ENCODE measurements at regions not wholly inside any gene's neighbourhood (a gene's known extent, or its start where the extent isn't known, plus 50 kb on each side); places are given as distances from the start of the nearest gene placed in this dataset.

DNA sequence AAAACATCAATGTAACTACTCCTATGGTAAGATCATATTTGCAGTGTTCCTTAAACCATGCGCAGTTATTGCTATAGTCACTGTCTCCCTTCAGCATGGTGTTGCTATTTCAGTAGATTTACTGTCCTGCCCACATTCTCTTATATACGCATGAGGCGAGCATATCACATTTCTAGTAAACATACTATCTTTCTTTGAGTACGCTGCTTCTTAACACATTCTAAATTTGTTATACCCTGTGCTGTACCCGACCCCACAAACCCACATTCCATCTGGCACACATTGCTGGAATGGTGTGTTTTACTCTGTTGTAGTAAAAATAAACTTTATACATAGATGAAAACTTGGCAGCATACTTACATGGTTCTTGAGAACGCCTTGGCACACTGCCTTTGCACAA lies 163.3 kb downstream of the QPCT start:
- no peak for DNase-seq (ENCODE audit: low read depth in 1 of 2, low spot score in 2 of 2)
- H4K91ac ChIP-seq (replicated peaks; ENCODE audit: insufficient read length, low read length), result no peak overlapping the region
- H3K79me2 ChIP-seq (ENCODE audit: control insufficient read depth in 1 of 2, insufficient read depth in 2 of 2, low read length in 2 of 2), result no peaks in the 10 kb centered on the region
- H3K36me3 ChIP-seq (ENCODE audit: control insufficient read depth in 2 of 4, insufficient read depth in 4 of 4, low read length in 3 of 4), result no peaks in the 10 kb centered on the region
- H3K56ac ChIP-seq (replicated peaks; ENCODE audit: insufficient read length, low read depth, low read length), result no peak overlapping the region
- H3K4ac ChIP-seq (replicated peaks; ENCODE audit: insufficient read length, low read depth, low read length), result no peak overlapping the region
- H2BK5ac ChIP-seq (ENCODE audit: low read depth, low read length), result no peak overlapping the region
- H3K27me3 ChIP-seq (replicated peaks in 1 of 4; ENCODE audit: control insufficient read depth in 3 of 4, extremely low read depth in 1 of 4, insufficient read depth in 3 of 4, low read length in 3 of 4), result no peaks in the 10 kb centered on the region; a peak in 1 of 7 replicates
- H3K79me1 ChIP-seq (ENCODE audit: low read depth, low read length), result no peaks in the 10 kb centered on the region
- ChIA-PET POLR2A (ENCODE audit: partially characterized antibody) (no interaction called here), CTCF (ENCODE audit: partially characterized antibody) (interaction anchor here (1.0 kb wide), 1 partner anchor 93 kb away, joined by 3 read pairs; no protein-coding TSS in a partner anchor)
- TF ChIP-seq KDM4A (IDR thresholded peaks at IDR 0.05; ENCODE audit: low read depth, low read length, severe bottlenecking) (no peak), GABPA (IDR thresholded peaks at IDR 0.05; ENCODE audit: borderline replicate concordance, insufficient read depth, low read length) (no peak), CTBP2 (IDR thresholded peaks at IDR 0.05; ENCODE audit: borderline replicate concordance, insufficient read depth, insufficient read length, low read length) (no peak), TAF1 (IDR thresholded peaks at IDR 0.05; ENCODE audit: low read depth, low read length) (no peak), RBBP5 (IDR thresholded peaks at IDR 0.05; ENCODE audit: borderline replicate concordance, low read depth, low read length) (no peak), BRCA1 (IDR thresholded peaks at IDR 0.05; ENCODE audit: low read depth, low read length) (no peak), EGR1 (IDR thresholded peaks at IDR 0.05; ENCODE audit: borderline replicate concordance, low read depth, low read length) (no peak), FOSL1 (IDR thresholded peaks at IDR 0.05; ENCODE audit: insufficient read depth, low read depth, low read length) (no peak), CHD1 (IDR thresholded peaks at IDR 0.05; ENCODE audit: low read depth, low read length) (no peak)
- TF ChIP-seq, protein P1, sequence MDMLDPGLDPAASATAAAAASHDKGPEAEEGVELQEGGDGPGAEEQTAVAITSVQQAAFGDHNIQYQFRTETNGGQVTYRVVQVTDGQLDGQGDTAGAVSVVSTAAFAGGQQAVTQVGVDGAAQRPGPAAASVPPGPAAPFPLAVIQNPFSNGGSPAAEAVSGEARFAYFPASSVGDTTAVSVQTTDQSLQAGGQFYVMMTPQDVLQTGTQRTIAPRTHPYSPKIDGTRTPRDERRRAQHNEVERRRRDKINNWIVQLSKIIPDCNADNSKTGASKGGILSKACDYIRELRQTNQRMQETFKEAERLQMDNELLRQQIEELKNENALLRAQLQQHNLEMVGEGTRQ (IDR thresholded peaks at IDR 0.05; ENCODE audit: low read length), result no peak
- TF ChIP-seq, protein P2, sequence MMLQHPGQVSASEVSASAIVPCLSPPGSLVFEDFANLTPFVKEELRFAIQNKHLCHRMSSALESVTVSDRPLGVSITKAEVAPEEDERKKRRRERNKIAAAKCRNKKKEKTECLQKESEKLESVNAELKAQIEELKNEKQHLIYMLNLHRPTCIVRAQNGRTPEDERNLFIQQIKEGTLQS (IDR thresholded peaks at IDR 0.05; ENCODE audit: insufficient read depth, low read depth, low read length), result no peak
- TF ChIP-seq, protein P3, sequence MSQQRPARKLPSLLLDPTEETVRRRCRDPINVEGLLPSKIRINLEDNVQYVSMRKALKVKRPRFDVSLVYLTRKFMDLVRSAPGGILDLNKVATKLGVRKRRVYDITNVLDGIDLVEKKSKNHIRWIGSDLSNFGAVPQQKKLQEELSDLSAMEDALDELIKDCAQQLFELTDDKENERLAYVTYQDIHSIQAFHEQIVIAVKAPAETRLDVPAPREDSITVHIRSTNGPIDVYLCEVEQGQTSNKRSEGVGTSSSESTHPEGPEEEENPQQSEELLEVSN (IDR thresholded peaks at IDR 0.05), result no peak
- H2BK15ac ChIP-seq (ENCODE audit: low read length), result no peak overlapping the region
- H2AK5ac ChIP-seq (ENCODE audit: low read depth, low read length), result no peak overlapping the region
- no peak overlapping the region for H3K14ac ChIP-seq (ENCODE audit: insufficient read length)
- H3K4me1 ChIP-seq (replicated peaks in 1 of 4; ENCODE audit: control insufficient read depth in 3 of 4, insufficient read depth in 4 of 4, low read length in 3 of 4), result peaks cover 0 to 5% (median 0%) of the 10 kb centered on the region in 4 experiments; a peak in 3 of 7 replicates
- no peak overlapping the region for H2BK20ac ChIP-seq (ENCODE audit: low read length)
- H2AFZ ChIP-seq (ENCODE audit: low read length), result no peak overlapping the region
- no peak overlapping the region for H2BK120ac ChIP-seq (replicated peaks; ENCODE audit: low read depth, low read length)
- no peak overlapping the region for H3K23ac ChIP-seq (ENCODE audit: insufficient read length)
- no peak overlapping the region for H4K5ac ChIP-seq (ENCODE audit: insufficient read length, low read depth, low read length)
- H4K20me1 ChIP-seq (replicated peaks in 1 of 2; ENCODE audit: control insufficient read depth in 1 of 2, insufficient read depth in 2 of 2, low read length in 2 of 2), result no peaks in the 10 kb centered on the region
- no peaks in the 10 kb centered on the region for H3K23me2 ChIP-seq (ENCODE audit: low read depth, low read length)
- WGBS, 2 experiments (ENCODE audit: extremely low coverage in 1 of 2, insufficient coverage in 1 of 2, insufficient read length in 1 of 2, insufficient replicate concordance in 2 of 2, low coverage in 1 of 2, low lambda C conversion rate in 2 of 2, missing lambda C conversion rate in 1 of 2), result 85% methylated on average over 6 of the region's 6 CpGs; no CpG with 5 or more reads in 1 of the 2 experiments
- no peak overlapping the region for H3K27ac ChIP-seq (ENCODE audit: low read depth, low read length)
- H3K18ac ChIP-seq (ENCODE audit: extremely low read depth, low read length), result no peak overlapping the region
- no peak overlapping the region for H3K4me3 ChIP-seq (ENCODE audit: extremely low read depth in 1 of 4, insufficient read depth in 2 of 4, low read depth in 3 of 4, low read length in 4 of 4)
- H3K9ac ChIP-seq (replicated peaks in 1 of 4; ENCODE audit: extremely low read depth in 1 of 4, low read depth in 3 of 4, low read length in 3 of 4), result no peak overlapping the region
- no peak overlapping the region for H3K4me2 ChIP-seq (ENCODE audit: insufficient read depth in 1 of 2, low read depth in 2 of 2, low read length in 2 of 2)
- no peaks in the 10 kb centered on the region for H3K9me3 ChIP-seq (ENCODE audit: insufficient read depth in 2 of 2, low read depth in 1 of 2, low read length in 1 of 2)
- no peak for FAIRE-seq
- H4K8ac ChIP-seq (ENCODE audit: extremely low read depth, insufficient read depth, low read length), result no peak overlapping the region
- H2BK12ac ChIP-seq (ENCODE audit: low read depth, low read length), result no peak overlapping the region

Measured in H1 (cell line).